Gastroesophageal sphincter (tissue), 4 donors: ENCODE measurements at regions not wholly inside any gene's neighbourhood (a gene's known extent, or its start where the extent isn't known, plus 50 kb on each side); places are given as distances from the start of the nearest gene placed in this dataset.

Source experiments
- ATAC-seq: fragments of 150-250 bp; one replicate; pipeline ENCODE4 v1.9.1; 2016; ENCODE audit warnings: mild to moderate bottlenecking, moderate library complexity
- H3K27ac ChIP-seq, 4 donors: fragments of 200-600 bp; sonication (generic) in 3 of 4; 1 replicate in 3 of 4; 2 replicates in 1 of 4; pipeline ENCODE4 v1.5.1; 2016 to 2019
- H3K27me3 ChIP-seq: fragments of 200-600 bp; sonication (generic); one replicate; pipeline ENCODE4 v1.5.1; 2019
- H3K36me3 ChIP-seq, 2 donors: fragments of 200-600 bp; sonication (generic); one replicate each; pipeline ENCODE4 v1.5.1; 2019; ENCODE audit warnings: control low read depth in 1 of 2
- H3K4me1 ChIP-seq, 3 donors: fragments of 200-600 bp; sonication (generic); 1 replicate in 2 of 3; 2 replicates in 1 of 3; pipeline ENCODE4 v1.5.1; 2016 to 2019; ENCODE audit warnings: control low read depth in 2 of 3
- H3K4me3 ChIP-seq, 2 donors: fragments of 200-600 bp; sonication (generic); one replicate each; pipeline ENCODE4 v1.5.1; 2019; ENCODE audit warnings: mild to moderate bottlenecking in 1 of 2, moderate library complexity in 1 of 2
- H3K9me3 ChIP-seq, 3 donors: fragments of 200-600 bp; sonication (generic); one replicate each; pipeline ENCODE4 v1.5.1; 2017 to 2019; ENCODE audit warnings: control low read depth in 2 of 3
- EP300 ChIP-seq: sonication (generic); formaldehyde crosslinking; IDR thresholded peaks from one replicate; pipeline ENCODE4 v1.6.1; 2017; ENCODE audit warnings: antibody characterized with exemption, mild to moderate bottlenecking
- POLR2A ChIP-seq, 2 donors: fragments of 450-650 bp; IDR thresholded peaks; one replicate each; pipeline ENCODE4 v1.6.1; 2017; ENCODE audit warnings: antibody characterized with exemption in 2 of 2, mild to moderate bottlenecking in 2 of 2, moderate library complexity in 1 of 2
- POLR2AphosphoS5 ChIP-seq: sonication (generic); formaldehyde crosslinking; IDR thresholded peaks from one replicate; pipeline ENCODE4 v1.6.1; 2017; ENCODE audit warnings: antibody characterized with exemption
- WGBS, 2 donors: methylation state at CpG; one replicate each; pipeline ENCODE4 v1.1.5; 2018; ENCODE audit warnings: low coverage in 1 of 2; 5-methylcytosine and 5-hydroxymethylcytosine counted together
- TF ChIP-seq, protein P1 (sequence below), 4 experiments: fragments of 200-600 bp in 2 of 4; fragments of 450-650 bp in 2 of 4; sonication (generic) in 1 of 4; IDR thresholded peaks; one replicate each; pipeline ENCODE4 v1.5.1; 2017 to 2019; ENCODE audit warnings: antibody characterized with exemption in 4 of 4, mild to moderate bottlenecking in 2 of 4, moderate library complexity in 2 of 4

DNA sequence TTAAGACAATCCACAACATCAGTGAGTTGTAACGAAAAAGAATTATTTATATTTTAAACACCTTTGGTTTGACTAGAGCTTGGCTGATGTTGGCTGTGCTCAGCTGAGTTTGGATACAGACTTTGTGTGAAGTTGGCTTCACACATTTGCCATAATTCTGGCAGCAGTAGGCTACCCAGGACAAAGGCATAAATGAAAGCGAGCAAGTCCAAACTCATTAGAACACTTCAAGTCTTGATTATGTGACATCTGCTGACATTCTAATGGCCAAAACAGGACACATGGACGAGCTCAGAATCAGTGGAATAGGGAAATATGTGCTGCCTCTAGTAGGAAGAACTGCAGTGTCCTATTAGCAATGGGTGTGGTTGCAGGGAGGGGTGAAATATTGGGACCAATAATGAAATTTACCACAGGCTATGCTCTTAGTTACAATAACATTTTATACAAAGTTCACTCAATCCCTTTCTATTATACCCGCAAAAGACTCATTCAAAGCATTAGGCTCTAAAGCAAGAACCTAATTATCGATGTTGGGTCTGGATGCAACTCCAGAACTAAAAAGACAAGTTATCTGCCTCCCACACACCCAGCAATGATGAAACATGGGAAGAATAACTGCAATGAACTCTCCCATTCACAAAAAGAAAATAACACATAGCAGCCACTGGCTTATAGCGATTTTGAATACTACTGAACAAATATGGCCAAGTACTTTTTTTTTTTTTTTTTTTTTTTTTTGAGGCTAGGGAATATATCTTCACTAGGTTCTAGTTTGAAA, 493.9 kb upstream of the RASGRP1 start:
- H3K36me3 ChIP-seq, result no peaks in the 10 kb centered on the region
- H3K4me3 ChIP-seq, result no peak overlapping the region
- H3K4me1 ChIP-seq, result peaks cover 0 to 5% (median 0%) of the 10 kb centered on the region in 3 donors
- 81 to 85% methylated on average over 6 of the region's 6 CpGs for WGBS, 2 donors
- H3K9me3 ChIP-seq, result no peaks in the 10 kb centered on the region
- no peak for ATAC-seq
- no peaks in the 10 kb centered on the region for H3K27me3 ChIP-seq
- H3K27ac ChIP-seq, result no peak overlapping the region
- TF ChIP-seq, protein P1, sequence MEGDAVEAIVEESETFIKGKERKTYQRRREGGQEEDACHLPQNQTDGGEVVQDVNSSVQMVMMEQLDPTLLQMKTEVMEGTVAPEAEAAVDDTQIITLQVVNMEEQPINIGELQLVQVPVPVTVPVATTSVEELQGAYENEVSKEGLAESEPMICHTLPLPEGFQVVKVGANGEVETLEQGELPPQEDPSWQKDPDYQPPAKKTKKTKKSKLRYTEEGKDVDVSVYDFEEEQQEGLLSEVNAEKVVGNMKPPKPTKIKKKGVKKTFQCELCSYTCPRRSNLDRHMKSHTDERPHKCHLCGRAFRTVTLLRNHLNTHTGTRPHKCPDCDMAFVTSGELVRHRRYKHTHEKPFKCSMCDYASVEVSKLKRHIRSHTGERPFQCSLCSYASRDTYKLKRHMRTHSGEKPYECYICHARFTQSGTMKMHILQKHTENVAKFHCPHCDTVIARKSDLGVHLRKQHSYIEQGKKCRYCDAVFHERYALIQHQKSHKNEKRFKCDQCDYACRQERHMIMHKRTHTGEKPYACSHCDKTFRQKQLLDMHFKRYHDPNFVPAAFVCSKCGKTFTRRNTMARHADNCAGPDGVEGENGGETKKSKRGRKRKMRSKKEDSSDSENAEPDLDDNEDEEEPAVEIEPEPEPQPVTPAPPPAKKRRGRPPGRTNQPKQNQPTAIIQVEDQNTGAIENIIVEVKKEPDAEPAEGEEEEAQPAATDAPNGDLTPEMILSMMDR (IDR thresholded peaks at IDR 0.05), result no peak
- no peak for TF ChIP-seq POLR2AphosphoS5
- TF ChIP-seq EP300, result no peak
- TF ChIP-seq POLR2A (IDR thresholded peaks at IDR 0.05), result no peak

DNA sequence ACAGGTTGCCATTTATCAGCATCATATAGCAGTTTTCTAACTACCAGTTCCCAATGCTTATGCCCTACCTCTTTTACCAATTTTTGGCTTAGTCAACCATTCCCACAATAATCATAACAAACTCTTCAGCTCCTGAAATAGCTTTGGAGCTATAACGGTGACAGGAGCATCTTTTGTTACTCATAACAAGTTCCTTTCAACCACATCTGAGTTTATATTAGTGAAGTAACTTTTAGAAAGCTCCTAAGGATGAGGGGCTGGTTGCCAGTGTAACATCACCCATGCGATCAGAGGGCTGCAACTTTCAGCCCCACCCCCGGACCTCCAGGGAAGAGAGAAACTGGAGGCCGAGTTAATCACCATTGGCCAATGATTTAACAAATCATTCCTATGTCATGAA, 495.3 kb upstream of the RASGRP1 start:
- WGBS, 2 donors, result 63 to 64% methylated on average over 4 of the region's 4 CpGs

DNA sequence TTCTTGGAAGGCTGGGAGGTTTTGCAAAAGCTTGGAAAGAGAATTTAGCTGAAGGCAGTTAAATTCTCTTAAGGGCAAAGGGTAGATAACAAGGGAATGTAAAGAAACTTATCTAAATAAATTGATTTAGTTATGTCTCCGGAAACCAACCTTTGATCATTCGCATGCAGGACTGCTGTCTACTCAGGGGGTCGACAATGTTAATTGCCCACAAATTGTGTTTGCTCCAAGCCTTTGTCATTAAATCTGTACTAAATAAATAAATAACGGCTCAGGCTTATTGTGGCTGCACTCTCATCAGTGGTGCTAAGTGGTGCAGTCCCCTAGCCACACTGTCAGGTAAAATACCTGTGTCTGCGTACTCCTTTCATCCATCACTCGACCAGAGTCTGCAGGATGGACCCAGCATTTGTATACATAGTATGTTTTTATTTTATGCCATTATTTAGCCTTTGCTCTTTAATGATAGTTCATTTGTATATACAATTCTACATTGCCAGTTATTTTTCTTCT, 497.4 kb upstream of the RASGRP1 start:
- TF ChIP-seq POLR2AphosphoS5 (no peak), POLR2A (IDR thresholded peaks at IDR 0.05) (no peak)
- TF ChIP-seq, protein P1 (IDR thresholded peaks at IDR 0.05), result no peak
- 57 to 78% methylated on average over 4 to 6 of the region's 6 CpGs for WGBS, 2 donors
- H3K27ac ChIP-seq, result no peak overlapping the region
- peaks cover 0 to 5% (median 0%) of the 10 kb centered on the region in 3 donors for H3K4me1 ChIP-seq
- no peak overlapping the region for H3K4me3 ChIP-seq
- ATAC-seq, result no peak
- H3K9me3 ChIP-seq, result no peaks in the 10 kb centered on the region
- no peaks in the 10 kb centered on the region for H3K27me3 ChIP-seq
- H3K36me3 ChIP-seq, result no peaks in the 10 kb centered on the region

More for the DNA sequence above, 495.3 kb upstream of the RASGRP1 start:
- Histone ChIP-seq H3K36me3 (no peaks in the 10 kb centered on the region), H3K27me3 (no peaks in the 10 kb centered on the region), H3K4me1 (peaks cover 0 to 5% (median 0%) of the 10 kb centered on the region in 3 donors), H3K4me3 (no peak overlapping the region), H3K9me3 (no peaks in the 10 kb centered on the region), H3K27ac (no peak overlapping the region)
- no peak for ATAC-seq
- TF ChIP-seq EP300, result no peak

DNA sequence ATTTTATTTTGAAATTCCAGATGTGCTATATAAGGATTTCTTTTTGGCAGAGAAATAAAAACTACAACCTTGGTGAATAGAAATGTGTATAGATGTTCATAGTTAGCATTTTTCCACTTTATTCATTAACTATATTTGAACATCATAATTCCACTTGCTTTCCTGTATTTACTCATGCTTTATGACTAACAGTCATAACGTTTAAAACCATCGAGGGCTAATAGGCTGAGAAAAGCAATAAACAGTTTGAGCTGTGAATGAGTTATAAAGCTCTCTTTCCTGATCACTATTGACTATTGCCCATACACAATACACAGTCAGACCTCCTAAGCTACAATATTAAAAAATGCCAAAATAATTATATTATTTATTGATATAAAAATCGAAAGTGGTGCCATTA, 502.1 kb upstream of the RASGRP1 start:
- 56 to 57% methylated on average over 3 of the region's 3 CpGs for WGBS, 2 donors
- H3K9me3 ChIP-seq, result no peaks in the 10 kb centered on the region
- H3K4me3 ChIP-seq, result no peak overlapping the region
- no peaks in the 10 kb centered on the region for H3K27me3 ChIP-seq
- no peaks in the 10 kb centered on the region for H3K4me1 ChIP-seq
- no peak overlapping the region for H3K27ac ChIP-seq
- TF ChIP-seq, protein P1 (IDR thresholded peaks at IDR 0.05), result no peak
- TF ChIP-seq POLR2AphosphoS5, result no peak
- no peak for TF ChIP-seq EP300
- TF ChIP-seq POLR2A (IDR thresholded peaks at IDR 0.05), result no peak
- ATAC-seq, result no peak
- no peaks in the 10 kb centered on the region for H3K36me3 ChIP-seq

DNA sequence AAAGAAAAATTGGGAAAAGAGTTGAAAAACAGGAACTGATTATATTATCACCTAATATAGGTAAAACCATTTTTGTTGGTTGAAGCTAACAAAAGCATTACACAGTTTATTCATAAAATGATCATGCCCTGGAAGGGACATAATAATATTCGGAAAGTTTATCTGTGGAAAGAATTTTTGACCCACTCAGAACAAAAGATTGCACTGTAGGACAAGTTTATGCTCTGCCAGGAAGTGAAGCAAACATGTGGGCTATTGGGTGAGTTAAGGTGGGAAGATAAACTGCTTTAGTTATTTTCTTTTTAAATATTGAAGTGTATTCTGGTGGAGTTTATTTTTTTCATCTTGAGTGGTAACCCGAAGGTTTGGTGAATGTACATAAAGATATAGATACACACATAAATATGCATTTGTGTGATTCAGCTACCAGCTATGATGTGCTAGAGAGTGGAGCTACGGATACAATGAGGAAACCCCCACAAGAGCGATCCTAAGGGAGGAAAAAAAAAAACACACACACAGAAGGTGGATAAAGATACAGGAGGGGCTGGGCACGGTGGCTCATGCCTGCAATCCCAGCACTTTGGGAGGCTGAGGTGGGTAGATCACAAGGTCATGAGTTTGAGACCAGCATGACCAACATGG, 506.4 kb upstream of the THBS1 start:
- Histone ChIP-seq H3K27ac (no peak overlapping the region), H3K4me1 (peaks cover 0 to 16% (median 2%) of the 10 kb centered on the region in 3 donors), H3K36me3 (no peaks in the 10 kb centered on the region), H3K4me3 (no peak overlapping the region), H3K9me3 (no peaks in the 10 kb centered on the region), H3K27me3 (no peaks in the 10 kb centered on the region)
- no peak for ATAC-seq
- no peak for TF ChIP-seq POLR2AphosphoS5
- TF ChIP-seq EP300, result no peak
- TF ChIP-seq POLR2A (IDR thresholded peaks at IDR 0.05), result no peak
- TF ChIP-seq, protein P1 (IDR thresholded peaks at IDR 0.05), result no peak
- WGBS, 2 donors, result 50 to 81% methylated on average over 3 to 5 of the region's 5 CpGs
